GM18909 (cell line): ENCODE measurements at regions not wholly inside any gene's neighbourhood (a gene's known extent, or its start where the extent isn't known, plus 50 kb on each side); places are given as distances from the start of the nearest gene placed in this dataset.

ENCODE experiments used
- ATAC-seq: cut with Tn5 transposase; IDR thresholded peaks from one replicate; pipeline ENCODE4 v1.9.1; 2021; ENCODE audit warnings: mild to moderate bottlenecking; ENCODE audit not compliant: unreplicated experiment, poor library complexity

DNA sequence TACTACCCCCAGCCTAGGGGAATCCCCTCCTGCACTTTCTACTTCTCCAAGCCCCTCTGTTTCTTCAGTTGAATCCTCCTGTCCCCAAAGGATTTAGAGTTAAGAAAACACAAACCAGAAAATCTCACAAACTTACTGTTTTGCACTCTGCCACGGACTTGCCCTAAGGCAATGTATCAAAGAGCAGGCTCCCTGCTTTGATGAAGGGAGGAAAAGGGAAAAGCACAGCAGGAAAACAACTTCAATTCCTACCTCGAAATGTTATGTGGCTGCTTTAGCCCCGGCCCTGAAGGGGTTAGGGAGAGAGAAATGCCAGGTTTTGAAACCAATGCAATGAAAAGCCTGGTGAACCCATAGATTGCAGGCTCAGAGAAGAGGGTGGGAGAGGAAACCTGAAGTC, 254.7 kb downstream of the MAN2A1 start:
- ATAC-seq: no peak

DNA sequence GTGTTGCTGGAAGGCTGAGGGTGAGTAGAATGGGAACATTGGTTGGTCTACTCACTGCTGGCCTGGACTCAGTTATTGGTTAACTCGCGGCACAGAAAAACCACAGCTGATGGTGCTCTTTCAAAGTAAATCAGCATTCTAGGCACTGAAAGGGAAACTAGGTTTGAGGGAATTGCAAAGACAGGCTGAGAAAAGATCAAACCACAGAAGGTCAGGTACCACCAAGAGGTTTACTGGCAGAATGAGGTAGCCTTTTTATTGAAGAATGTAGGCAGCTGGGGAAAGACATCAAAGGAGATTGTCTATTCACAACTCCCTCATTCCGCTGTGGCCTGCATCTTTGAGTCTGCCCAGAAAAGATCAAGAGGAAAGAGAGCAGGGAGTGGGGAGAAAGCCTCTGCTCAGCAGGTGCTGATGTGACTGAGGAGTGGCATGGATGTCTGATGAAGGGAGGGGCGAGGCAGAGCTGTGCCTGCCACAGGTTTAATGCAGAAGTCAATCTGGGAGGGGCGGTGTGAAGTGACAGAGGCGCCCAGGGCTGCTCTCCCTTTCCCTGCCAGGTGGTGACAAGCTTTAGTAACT, 255.5 kb downstream of the MAN2A1 start:
- peak; percentile 72 for ATAC-seq

DNA sequence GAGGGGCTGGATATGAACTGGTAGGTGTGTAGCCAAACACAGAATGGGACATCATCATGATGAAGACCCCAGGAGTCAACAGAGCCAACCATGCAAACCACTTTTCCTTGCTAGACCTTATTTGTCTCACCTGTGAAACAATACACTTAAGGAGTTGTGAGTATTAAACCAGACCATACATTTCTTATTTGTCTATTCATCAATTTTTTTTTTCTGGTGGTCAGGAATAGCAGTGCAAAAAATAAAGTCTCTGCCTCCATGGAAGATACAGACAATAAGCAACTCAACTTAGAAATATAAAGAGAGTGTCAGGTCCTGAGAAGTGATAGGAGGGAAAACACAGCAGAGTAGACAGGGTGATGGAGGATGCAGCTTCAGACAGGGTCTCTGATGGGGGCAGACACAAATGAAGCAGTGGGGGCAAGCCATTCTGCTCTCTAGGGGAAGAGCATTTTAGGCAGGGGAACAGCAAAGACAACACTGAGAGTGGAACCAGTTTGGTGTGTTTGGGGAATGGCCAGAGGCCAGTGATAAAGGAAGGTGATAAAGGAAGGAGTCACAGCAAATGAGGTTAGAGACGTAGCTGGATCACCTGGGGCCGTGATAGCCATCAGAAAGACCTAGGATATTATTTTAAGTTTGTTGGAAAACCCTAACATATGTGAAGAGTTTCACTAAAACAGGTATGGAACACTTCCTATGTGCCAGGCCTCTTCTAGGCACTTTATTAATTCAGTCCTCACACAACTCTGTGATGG, 256.2 kb downstream of the MAN2A1 start:
- no peak for ATAC-seq

DNA sequence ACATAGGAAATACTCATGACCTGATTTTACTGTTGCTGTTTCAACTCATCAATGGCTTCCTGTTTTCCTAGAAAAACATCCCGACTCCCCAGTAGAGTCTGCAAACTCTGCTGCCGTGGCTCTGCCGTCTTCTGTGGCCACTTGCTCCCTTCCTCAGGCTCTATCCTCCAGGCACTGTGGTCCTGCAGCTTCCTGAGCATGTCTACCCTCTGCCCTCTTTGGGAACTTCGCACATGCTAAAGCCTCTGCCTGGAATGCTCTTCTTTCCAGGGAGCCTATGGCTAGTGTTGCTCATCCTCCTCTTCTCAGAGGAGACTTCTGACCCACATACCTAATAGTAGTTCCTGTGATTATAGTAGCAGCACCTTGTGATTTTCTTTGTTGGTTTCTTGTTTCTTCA, 256.9 kb downstream of the MAN2A1 start:
- no peak for ATAC-seq

DNA sequence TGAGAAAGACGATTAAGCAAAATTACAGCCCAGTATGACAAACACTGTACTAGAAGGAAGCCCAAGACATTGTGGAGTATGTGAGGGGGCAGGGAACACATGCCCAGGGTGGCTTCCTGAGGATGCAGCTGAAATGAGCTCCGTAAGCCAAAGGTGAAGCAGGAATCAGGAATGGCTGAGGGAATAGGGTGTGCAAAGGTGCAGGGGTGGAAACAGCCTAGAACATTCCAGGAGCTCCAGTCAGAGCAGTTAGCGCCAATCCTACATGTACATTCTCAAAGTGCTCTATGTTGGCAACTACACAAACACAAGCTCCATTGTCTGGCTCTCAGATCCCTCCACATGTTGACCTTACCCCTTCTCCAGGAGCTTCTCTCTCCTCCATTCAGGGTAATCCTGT, 257.9 kb downstream of the MAN2A1 start:
- no peak for ATAC-seq

DNA sequence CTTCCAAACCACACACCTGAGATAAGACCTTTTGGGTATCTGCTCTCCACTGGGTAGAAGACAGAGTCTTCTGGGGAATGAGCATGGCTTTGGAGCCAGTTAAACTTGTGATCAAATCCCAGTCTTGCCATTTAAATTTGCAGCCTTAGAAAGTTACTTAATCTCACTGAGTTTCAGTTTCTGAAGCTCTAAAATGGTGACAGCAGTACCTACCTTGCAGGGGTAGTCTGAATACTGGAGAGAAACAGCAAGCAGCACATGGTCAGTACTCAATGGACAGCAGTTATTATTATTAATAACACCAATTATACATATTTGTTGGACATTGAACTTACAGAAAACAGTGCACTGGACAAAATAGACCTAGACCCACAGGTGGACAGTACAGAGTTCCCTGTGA, 260.9 kb downstream of the MAN2A1 start:
- no peak for ATAC-seq

DNA sequence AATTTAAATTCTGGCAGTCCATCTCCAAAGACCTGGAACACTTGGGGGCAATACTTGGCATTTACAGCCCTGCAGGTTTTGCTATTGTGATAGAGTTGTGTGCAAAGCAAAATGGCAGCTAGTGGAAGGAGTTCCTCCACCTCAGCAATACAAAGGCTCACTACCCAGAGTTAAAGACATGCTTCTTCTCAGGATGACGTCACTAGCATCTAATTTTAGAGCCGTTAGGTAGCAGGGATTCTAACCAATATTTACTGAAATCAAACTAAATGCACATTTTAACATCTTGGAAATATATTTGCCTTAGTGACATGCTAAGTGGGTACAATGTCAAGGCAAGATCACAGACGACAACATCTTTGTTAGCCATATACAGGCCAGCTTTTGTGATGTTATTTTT, 261.6 kb downstream of the MAN2A1 start:
- no peak for ATAC-seq

DNA sequence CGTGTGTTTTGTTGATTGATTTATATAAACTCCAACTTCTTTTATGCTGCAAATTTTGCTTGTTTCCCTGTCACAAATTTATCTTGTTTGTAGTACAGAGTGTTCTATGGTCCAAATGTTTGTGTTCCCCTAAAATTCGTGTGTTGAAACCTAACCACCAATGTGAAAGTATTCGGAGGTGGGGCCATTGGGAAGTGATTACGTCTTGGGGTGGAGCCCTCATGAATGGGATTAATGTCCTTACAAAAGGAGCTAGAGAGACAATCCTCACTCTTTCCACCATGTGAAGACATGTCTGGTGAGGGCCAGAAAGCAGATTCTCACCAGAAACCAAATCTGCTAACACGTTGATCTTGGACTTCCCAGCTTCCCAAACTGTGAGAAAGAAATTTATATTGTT, 262.0 kb downstream of the MAN2A1 start:
- ATAC-seq: no peak

DNA sequence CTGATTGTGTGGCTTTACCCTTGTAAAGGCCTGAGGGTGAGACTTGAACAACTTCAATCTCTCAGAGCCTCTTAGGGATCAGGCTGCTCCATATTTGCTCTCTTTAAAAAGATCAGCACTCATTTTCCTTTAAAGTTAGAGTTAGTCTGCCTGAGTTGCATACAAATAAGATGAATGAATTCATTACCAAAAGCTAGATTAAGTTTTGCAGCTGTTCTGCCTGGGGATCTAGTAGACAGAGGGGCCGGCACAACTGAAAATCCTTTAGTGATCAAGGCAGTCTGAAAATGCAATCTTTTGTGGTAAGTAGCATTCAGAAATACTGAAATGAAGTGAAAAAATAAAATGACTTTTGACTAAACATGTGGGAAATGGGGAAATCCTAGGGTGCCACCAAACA, 264.0 kb downstream of the MAN2A1 start:
- no peak for ATAC-seq

DNA sequence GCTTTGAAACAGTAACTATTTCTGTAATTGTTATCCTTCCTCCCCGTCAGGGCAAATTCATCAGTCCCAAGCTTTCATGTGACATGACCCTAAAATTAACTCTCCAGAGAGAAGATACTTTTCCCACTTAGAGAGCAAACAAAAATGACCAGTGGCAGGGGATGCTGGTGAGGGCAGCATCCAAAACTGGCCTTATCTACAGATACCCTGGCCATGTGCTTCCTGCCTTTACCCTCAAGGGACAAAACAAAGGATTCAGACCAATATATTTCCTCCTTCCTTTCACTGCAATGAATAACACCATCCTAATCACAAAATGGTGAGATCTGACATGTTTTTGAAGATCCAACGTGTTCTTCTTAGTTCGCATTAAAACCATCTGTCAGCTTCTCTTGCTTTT, 267.2 kb downstream of the MAN2A1 start:
- ATAC-seq: no peak

DNA sequence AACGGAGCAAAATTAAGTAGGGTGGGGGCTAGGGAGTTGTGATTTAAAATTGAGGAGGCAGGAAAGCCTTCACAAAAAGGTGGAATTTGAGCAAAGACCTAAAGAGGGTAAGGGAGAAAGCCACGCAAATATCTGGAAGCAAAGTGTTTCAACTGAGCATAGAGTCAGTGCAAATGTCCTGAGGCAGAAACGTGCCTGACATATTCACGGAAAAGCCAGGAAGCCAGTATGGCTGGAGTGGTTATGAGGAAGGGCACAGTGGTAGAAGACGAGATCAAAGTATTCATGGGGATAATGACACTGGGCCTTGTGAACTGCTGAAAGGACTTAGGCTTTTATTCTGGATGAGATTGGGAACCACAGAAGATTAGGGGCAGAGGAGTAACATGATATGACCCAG, 268.4 kb downstream of the MAN2A1 start:
- no peak for ATAC-seq

DNA sequence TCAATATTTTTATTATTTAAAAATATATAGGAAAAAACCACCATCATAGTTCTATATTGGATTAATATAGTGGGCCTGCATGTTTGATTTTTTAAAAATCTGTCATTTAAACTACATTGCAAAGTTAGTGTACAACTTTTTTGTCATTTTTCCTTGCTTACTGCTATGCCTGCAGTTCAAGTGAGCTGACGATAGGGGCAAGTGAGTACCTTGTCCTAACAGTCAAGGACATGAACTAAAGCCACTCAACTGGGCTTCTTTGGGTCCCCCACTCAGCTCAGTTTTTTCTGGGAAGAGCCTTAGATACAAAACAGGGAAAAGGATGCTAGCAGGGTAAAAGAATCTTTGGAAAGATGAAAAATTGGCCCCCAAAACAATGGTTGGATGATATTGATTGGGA, 269.9 kb downstream of the MAN2A1 start:
- no peak for ATAC-seq

DNA sequence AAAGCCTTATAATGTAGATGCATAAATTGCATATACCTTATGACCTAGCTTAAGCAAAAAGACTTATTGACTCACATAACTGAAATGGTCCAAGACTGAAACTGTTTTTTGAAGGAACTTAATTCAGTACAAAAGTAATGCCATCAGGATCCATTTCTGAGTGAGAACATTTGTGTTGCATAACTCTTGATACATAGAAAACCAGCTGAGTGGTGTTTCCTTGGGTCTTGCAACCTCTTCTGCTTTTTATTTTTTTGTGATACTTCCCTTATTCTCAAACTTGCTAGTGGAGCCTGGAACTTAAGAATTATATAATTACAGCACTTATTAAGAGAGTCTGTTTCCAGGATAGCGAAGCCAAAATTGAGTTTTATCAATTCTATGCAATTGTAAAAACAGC, 272.0 kb downstream of the MAN2A1 start:
- ATAC-seq: no peak

DNA sequence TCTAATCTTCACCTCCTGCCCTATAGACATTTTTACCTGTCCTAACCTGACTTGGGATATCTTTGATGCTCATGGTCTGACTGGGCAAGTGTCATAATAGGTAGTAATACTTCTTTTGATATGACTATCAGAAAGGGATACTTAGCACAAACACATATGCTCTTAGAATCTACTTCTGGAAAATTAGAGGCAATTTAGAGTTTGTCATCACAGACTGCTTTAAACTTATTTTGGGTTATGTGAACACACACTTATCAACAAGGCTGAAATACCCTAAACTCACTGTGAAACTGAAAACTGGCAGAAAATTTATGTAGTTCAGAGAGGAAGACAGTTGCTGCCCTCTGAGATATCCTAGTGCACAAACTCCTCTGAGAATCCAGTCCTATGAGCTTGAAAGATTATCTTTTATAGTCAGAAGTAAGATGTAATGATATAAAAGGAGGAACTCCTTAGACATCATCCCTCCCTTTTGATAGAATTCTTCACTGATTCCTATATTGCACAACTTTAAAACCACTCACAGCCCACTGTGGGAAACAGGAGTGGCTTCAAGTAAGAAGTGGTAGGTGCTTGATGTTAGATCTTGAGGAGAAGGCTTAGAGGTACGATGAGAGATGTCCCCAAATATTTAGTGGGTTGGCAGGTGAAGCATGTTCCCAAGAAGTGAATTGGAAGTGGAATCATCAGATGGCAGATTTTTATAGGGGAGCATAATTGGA, 273.3 kb downstream of the MAN2A1 start:
- ATAC-seq: no peak

DNA sequence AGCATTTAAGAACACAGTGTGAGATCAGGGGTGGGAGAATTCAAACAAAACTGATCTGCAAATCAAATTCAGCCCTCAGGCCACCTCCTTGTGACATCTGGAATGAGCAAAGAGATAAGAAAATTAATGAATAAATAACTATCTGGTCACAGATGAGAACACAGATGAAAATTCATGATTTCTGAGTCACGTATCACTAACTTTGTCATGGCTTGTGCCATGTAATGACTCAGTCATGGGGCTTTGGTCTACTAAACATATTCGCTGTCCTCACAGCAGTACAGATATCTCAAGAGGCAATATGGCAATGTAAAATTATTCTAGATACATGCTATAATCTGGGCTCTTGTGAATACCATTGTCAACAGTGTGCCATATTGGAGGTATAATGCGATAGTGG, 274.4 kb downstream of the MAN2A1 start:
- no peak for ATAC-seq

DNA sequence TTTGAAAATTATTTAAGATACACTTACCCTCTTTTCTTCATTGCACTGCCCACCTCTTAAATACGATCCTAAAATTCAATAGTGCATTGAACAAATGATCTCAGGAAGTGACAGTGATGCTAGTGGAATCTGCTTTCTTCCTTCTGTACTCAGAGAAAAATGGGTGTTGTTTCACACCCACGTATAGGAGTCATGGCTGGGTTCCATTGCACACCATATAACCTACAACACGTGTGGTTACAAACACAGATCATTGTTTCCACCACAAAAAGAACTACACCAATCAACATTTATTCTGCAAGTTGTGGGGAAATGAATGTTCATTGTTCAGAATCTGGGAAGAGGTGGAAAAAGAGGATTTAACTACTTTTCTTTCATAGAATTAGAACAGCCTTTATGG, 275.9 kb downstream of the MAN2A1 start:
- ATAC-seq: no peak

DNA sequence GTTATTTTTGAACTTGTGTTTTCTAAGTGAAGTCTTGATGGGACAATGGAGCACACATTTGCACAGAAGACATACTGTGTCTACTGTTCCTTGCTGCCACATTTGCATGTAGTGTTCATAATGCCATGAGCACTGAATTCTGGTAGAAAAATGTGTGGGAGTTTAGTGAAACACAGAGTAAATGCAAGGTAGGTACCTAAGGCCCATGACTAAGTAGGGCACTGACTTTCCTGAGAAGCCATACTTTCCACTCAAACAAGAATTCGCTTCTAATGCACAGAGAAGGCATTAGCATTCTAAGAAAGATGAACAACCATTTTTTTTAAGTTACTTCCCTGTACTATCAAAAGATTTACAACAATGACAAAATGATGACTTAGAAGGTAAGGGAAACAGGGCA, 282.2 kb downstream of the MAN2A1 start:
- no peak for ATAC-seq

DNA sequence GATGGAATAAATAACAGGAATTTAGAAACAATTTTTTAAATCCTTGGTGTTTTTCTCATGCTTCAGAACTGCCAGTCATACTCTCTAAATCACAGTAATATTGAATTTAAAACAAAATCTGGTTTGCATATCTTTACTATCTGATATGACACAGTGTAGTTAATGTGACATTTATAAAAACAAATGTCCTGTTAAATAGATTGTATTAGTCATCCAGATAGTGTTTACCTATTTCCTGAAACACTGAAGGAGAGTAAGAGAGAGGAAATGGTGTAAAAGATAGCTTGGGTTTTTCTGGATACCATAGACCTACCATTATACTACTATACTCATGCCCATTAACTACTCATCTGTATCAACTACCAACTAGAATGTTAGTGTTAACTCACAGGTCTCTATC, 292.3 kb downstream of the MAN2A1 start:
- ATAC-seq: no peak

DNA sequence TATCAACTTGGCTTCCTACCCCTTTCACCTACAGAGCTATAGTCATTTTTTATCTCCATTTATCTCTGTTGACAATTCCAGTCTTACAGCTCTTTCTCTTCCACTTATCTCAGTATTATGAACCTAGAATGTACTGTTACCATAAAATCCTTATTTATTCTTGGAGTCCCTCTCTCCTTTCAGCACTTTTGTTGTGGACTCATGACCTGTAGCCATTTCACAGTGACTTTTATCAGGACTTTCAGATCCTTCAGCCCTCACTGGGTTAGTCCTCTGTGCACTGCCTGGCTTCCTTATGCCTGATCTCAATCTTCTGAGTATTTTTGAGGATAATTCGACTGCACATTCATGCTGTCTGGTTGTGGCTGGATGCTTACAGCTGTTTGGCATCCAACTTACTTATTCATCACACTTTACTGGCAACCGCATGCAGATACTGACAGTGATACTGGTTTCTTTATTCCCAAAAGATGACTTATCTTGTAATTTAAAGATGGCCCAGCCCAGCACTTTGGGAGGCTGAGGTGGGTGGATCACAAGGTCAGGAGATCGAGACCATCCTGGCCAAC, 293.3 kb downstream of the MAN2A1 start:
- ATAC-seq: no peak

DNA sequence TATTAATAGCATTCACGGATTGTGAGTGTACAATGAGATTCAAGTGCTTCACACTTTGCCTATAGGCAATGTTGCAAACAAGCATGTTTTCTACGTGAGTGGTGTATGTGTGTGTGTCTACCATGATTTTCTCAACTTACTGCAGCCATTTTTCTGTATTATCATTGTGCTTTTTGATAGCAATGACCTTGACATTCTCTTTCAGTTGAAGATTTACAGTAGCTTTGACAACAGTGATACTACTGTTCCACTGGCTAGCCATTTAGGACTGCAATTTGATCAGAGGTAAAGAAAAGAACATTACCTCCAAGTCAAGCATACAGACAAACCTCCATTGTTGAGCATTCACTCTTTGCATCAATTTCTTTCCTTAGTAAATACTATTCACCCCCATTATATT, 297.0 kb downstream of the MAN2A1 start:
- ATAC-seq: no peak

DNA sequence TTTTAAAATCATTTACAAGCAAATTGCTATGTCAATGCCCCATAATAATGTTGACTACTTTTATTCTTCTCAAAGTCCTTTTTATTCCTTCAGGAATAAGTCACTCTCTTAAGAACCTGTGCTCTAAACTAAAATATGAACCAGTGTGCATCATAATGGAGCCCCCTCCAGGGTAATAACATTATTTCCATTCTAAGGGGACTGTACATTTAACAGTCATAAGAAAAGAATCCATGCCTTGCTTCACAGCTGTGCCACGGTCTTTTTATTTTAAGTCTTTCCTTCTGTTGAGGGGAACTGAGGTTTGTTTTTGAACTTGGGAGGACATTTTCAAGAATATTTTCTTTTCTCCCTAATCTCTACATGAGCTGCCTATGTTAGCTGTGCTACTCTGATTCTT, 297.6 kb downstream of the MAN2A1 start:
- ATAC-seq: no peak
